Ovary (tissue), 7 donors: ENCODE measurements at regions not wholly inside any gene's neighbourhood (a gene's known extent, or its start where the extent isn't known, plus 50 kb on each side); places are given as distances from the start of the nearest gene placed in this dataset.

Experiments
- DNase-seq, 5 donors: peaks; one replicate each; pipeline ENCODE4 v3.0.0-alpha.2; 2019 to 2020
- H3K27ac ChIP-seq, 2 donors: fragments of 200-600 bp; one replicate each; pipeline versions ENCODE4 v1.5.1 to v1.8.0; 2019 to 2022
- H3K27me3 ChIP-seq: fragments of 200-600 bp; one replicate; pipeline ENCODE4 v1.8.0; 2022
- H3K36me3 ChIP-seq: fragments of 200-600 bp; sonication (generic); one replicate; pipeline ENCODE4 v1.5.1; 2019
- H3K4me1 ChIP-seq: one replicate; pipeline ENCODE4 v1.8.1; 2013; ENCODE audit warnings: mild to moderate bottlenecking, moderate library complexity; ENCODE audit not compliant: insufficient read depth
- H3K4me3 ChIP-seq: fragments of 200-600 bp; sonication (generic); one replicate; pipeline ENCODE4 v1.5.1; 2017
- H3K9me3 ChIP-seq, 2 donors: fragments of 200-600 bp in 1 of 2; sonication (generic) in 1 of 2; one replicate each; pipeline versions ENCODE4 v1.5.1 to v1.8.1; 2013 to 2019; ENCODE audit warnings: mild to moderate bottlenecking in 1 of 2, moderate library complexity in 1 of 2
- EP300 ChIP-seq: sonication (generic); formaldehyde crosslinking; IDR thresholded peaks from one replicate; pipeline ENCODE4 v1.6.1; 2017; ENCODE audit warnings: antibody characterized with exemption
- POLR2A ChIP-seq: fragments of 450-650 bp; IDR thresholded peaks from one replicate; pipeline ENCODE4 v1.6.1; 2017; ENCODE audit warnings: antibody characterized with exemption, mild to moderate bottlenecking, moderate library complexity
- WGBS, 3 donors: extraction: QIAGEN DNeasy Blood & Tissue Kit in 1 of 3; methylation state at CpG; one replicate each; pipeline versions ENCODE4 v1.1.5 to v1.1.7; 2013 to 2017; 5-methylcytosine and 5-hydroxymethylcytosine counted together
- intact Hi-C, 4 donors: fragments of 100-400 bp; cut with DNase I; formaldehyde crosslinking; loops; one replicate each; pipeline versions ENCODE4 v1.11.0 to v1.15.1; 2022 to 2023
- TF ChIP-seq, protein P1 (sequence below), 3 donors: fragments of 450-650 bp in 2 of 3; fragments of 200-600 bp in 1 of 3; IDR thresholded peaks; one replicate each; pipeline versions ENCODE4 v1.5.1 to v1.8.0; 2016 to 2022; ENCODE audit warnings: antibody characterized with exemption in 3 of 3, mild to moderate bottlenecking in 1 of 3
- donor health status: DM: no; HTN: no; CAD: no; lungs with moderate emphysema.
- donor health status: DM: no; HTN: no; CAD: no.
- donor health status: Bipolar disorder and iron deficiency.
- donor health status: DM: no; HTN: no; CAD: no.
- donor health status: DM: yes; HTN: yes; CAD: no.

DNA sequence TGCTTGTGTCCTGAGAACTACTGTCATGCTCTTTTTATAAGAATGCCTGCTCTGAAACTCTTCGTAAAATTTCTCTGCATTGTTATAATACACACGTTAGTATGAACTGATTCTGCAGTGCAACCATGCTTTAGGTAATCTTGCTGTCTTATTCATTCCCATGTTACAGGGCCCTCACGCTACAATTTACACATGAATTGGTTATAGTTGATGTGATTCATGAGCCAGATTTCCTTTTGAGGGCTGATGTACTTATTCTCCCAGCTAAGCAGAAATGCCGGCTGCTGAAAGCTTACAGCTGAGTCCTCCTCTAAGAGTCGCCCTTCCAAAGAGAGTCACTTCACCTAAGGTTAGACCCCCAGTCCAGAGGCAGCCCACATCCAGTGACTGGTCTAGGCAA is 233.5 kb upstream of the PCSK5 start:
- intact Hi-C loops, result no loop called here
- TF ChIP-seq, protein P1, sequence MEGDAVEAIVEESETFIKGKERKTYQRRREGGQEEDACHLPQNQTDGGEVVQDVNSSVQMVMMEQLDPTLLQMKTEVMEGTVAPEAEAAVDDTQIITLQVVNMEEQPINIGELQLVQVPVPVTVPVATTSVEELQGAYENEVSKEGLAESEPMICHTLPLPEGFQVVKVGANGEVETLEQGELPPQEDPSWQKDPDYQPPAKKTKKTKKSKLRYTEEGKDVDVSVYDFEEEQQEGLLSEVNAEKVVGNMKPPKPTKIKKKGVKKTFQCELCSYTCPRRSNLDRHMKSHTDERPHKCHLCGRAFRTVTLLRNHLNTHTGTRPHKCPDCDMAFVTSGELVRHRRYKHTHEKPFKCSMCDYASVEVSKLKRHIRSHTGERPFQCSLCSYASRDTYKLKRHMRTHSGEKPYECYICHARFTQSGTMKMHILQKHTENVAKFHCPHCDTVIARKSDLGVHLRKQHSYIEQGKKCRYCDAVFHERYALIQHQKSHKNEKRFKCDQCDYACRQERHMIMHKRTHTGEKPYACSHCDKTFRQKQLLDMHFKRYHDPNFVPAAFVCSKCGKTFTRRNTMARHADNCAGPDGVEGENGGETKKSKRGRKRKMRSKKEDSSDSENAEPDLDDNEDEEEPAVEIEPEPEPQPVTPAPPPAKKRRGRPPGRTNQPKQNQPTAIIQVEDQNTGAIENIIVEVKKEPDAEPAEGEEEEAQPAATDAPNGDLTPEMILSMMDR (IDR thresholded peaks at IDR 0.05), result no peak
- 74 to 97% (median 77%) methylated on average over 5 of the region's 5 CpGs for whole genome bisulfite sequencing, 3 donors
- no peak overlapping the region for H3K27ac ChIP-seq
- no peak overlapping the region for H3K4me3 ChIP-seq
- no peaks in the 10 kb centered on the region for H3K4me1 ChIP-seq
- H3K9me3 ChIP-seq, result no peaks in the 10 kb centered on the region
- no peak for DNase-seq
- H3K27me3 ChIP-seq, result no peaks in the 10 kb centered on the region
- no peaks in the 10 kb centered on the region for H3K36me3 ChIP-seq

DNA sequence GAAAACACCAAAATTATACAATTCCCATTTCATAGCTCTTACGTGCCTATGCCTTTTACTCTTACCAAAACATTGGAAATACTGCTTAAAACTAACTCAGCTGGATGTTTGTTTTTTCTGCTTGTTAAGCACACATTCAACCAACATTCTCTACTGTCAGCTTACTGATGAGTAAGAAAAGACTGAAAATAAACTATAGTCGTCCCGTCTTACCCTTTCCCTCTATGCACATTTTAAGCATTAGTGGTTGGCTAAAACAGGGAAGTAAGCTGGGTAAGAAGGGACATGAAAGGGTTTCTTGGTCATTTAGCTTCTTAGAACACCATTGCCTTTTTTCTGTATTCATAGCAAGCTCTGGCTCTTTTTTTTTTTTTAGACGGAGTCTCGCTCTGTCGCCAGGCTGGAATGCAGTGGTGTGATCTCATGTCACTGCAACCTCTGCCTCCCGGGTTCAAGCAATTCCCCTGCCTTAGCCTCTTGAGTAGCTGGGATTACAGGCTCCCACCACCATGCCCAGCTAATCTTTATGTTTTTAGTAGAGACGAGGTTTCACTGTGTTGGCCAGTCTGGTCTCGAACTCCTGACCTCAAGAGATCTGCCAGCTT is 232.1 kb upstream of the PCSK5 start:
- WGBS, 3 donors, result 49 to 64% (median 52%) methylated on average over 9 of the region's 9 CpGs
- Histone ChIP-seq H3K27ac (no peak overlapping the region), H3K4me3 (no peak overlapping the region), H3K9me3 (no peaks in the 10 kb centered on the region), H3K4me1 (no peaks in the 10 kb centered on the region), H3K27me3 (no peaks in the 10 kb centered on the region), H3K36me3 (no peaks in the 10 kb centered on the region)
- no peak for TF ChIP-seq EP300
- no peak for TF ChIP-seq POLR2A
- TF ChIP-seq, protein P1 (IDR thresholded peaks at IDR 0.05), result no peak
- no peak for DNase-seq
- intact Hi-C loops, result no loop called here

DNA sequence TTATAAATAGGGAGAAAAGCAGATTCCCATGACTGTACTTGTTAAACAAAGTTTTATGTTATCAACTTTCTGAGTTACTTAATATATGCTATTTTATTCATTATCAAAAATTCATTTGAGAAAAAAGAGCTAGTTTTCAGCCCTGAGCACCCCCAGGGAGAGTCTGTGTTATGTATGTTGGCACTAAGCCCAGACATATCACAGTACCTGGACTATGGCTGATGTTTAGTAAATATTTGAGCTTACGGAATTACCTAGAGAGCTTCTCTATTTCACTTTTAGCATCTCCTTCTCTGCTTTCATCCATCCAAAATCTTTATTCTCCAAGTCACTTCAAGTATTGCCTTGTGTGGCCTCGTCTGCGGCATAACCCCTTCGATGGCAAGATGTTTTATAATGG is 225.9 kb upstream of the PCSK5 start:
- Histone ChIP-seq H3K27ac (no peak overlapping the region), H3K4me3 (no peak overlapping the region), H3K4me1 (peaks cover 3% of the 10 kb centered on the region), H3K27me3 (no peaks in the 10 kb centered on the region), H3K36me3 (no peaks in the 10 kb centered on the region), H3K9me3 (no peaks in the 10 kb centered on the region)
- 73 to 91% (median 87%) methylated on average over 4 of the region's 4 CpGs for WGBS, 3 donors
- intact Hi-C loops, result no loop called here
- TF ChIP-seq, protein P1 (IDR thresholded peaks at IDR 0.05), result no peak
- TF ChIP-seq POLR2A, result no peak
- TF ChIP-seq EP300, result no peak
- no peak for DNase-seq

DNA sequence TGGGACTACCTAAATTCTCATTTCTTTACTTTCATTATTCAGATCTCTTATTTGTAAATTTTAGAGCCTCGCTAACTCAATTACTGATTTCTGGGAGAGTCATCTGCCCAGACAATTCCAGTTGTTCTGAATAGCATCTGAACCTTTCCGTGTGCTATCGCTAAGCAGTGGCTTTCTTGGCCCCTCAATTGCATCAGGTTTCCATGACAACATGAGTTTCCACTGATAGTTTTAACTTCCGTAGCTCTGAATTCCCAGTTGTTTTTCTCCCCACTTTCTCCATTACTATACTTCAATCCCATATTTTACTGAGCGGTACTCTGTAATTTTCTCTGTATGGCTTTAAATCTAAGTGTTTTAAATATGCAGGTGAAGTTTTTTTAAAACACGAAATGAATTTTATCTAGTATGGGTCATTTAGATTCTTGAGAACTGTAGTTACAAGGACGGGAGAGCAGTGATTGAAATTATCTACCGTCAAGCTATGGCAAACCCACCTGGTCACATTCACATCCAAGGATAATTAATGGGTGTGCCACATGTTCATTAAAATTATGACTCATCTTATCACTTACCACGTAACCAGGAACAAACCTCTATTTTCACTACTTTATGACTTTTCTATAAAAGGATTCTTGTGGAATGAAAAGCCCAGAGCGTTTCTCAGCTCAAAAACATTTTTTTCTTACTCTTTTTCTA is 223.5 kb upstream of the PCSK5 start:
- Histone ChIP-seq H3K9me3 (no peaks in the 10 kb centered on the region), H3K4me3 (no peak overlapping the region), H3K4me1 (peaks cover 5% of the 10 kb centered on the region), H3K27me3 (no peaks in the 10 kb centered on the region), H3K27ac (no peak overlapping the region), H3K36me3 (no peaks in the 10 kb centered on the region)
- intact Hi-C loops, result no loop called here
- DNase-seq, result no peak
- WGBS, 3 donors, result 57 to 68% (median 59%) methylated on average over 10 of the region's 10 CpGs
- TF ChIP-seq EP300, result no peak
- TF ChIP-seq, protein P1 (IDR thresholded peaks at IDR 0.05), result no peak
- TF ChIP-seq POLR2A, result no peak
